Muscle layer of duodenum (tissue), 2 donors: ENCODE measurements at regions not wholly inside any gene's neighbourhood (a gene's known extent, or its start where the extent isn't known, plus 50 kb on each side); places are given as distances from the start of the nearest gene placed in this dataset.
"Not testable (repeated sequence)": the region's sequence is repeated elsewhere in the genome, so short reads cannot be mapped to it uniquely, and the experiment has no call there.

Experiments used
- H3K27ac ChIP-seq: one replicate; pipeline ENCODE4 v1.7.0; 2013; ENCODE audit warnings: mild to moderate bottlenecking, low read length
- H3K27me3 ChIP-seq: one replicate; pipeline ENCODE4 v1.7.0; 2013; ENCODE audit warnings: low read depth, mild to moderate bottlenecking, control low read depth, low read length
- H3K36me3 ChIP-seq, 2 donors: one replicate each; pipeline ENCODE4 v1.7.0; 2013; ENCODE audit warnings: low read length in 2 of 2, control low read depth in 1 of 2, mild to moderate bottlenecking in 1 of 2; ENCODE audit not compliant: insufficient read depth in 2 of 2, control insufficient read depth in 1 of 2
- H3K4me1 ChIP-seq, 2 donors: one replicate each; pipeline ENCODE4 v1.7.0; 2013; ENCODE audit warnings: low read length in 2 of 2, mild to moderate bottlenecking in 2 of 2, control low read depth in 1 of 2, moderate library complexity in 1 of 2; ENCODE audit not compliant: insufficient read depth in 2 of 2, control insufficient read depth in 1 of 2
- H3K4me3 ChIP-seq, 2 donors: one replicate each; pipeline ENCODE4 v1.7.0; 2013; ENCODE audit warnings: low read length in 2 of 2, low read depth in 1 of 2, mild to moderate bottlenecking in 1 of 2
- H3K9me3 ChIP-seq, 2 donors: one replicate each; pipeline ENCODE4 v1.7.0; 2013; ENCODE audit warnings: low read length in 2 of 2, control low read depth in 1 of 2, mild to moderate bottlenecking in 1 of 2; ENCODE audit not compliant: control insufficient read depth in 1 of 2
- donor health status: healthy.

- H3K27me3 ChIP-seq = no peaks in the 10 kb centered on the region
- H3K36me3 ChIP-seq = no peaks in the 10 kb centered on the region
- no peak overlapping the region for H3K27ac ChIP-seq
- no peaks in the 10 kb centered on the region for H3K4me1 ChIP-seq
- H3K9me3 ChIP-seq = no peaks in the 10 kb centered on the region
- no peak overlapping the region for H3K4me3 ChIP-seq
Measured at GRCh38 chr1:215287362-215287761, 204.8 kb downstream of the KCNK2 start.

- Histone ChIP-seq H3K9me3 (peaks cover 3 to 6% of the 10 kb centered on the region in 2 donors), H3K36me3 (no peaks in the 10 kb centered on the region), H3K4me1 (no peaks in the 10 kb centered on the region), H3K27ac (no peak overlapping the region), H3K4me3 (no peak overlapping the region), H3K27me3 (no peaks in the 10 kb centered on the region)
Measured at GRCh38 chr1:215290018-215290417, 207.5 kb downstream of the KCNK2 start.

- Histone ChIP-seq H3K9me3 (peaks cover 3 to 7% of the 10 kb centered on the region in 2 donors), H3K36me3 (no peaks in the 10 kb centered on the region), H3K4me1 (no peaks in the 10 kb centered on the region), H3K4me3 (no peak overlapping the region), H3K27me3 (no peaks in the 10 kb centered on the region), H3K27ac (no peak overlapping the region)
Measured at GRCh38 chr1:215292932-215293331, 210.4 kb downstream of the KCNK2 start.

- Histone ChIP-seq H3K9me3 (no peaks in the 10 kb centered on the region), H3K4me1 (no peaks in the 10 kb centered on the region), H3K36me3 (no peaks in the 10 kb centered on the region), H3K27ac (no peak overlapping the region), H3K27me3 (no peaks in the 10 kb centered on the region), H3K4me3 (no peak overlapping the region)
Measured at GRCh38 chr1:215306426-215306825, 223.9 kb downstream of the KCNK2 start.

GRCh38 chr1:215321802-215322201 is 239.3 kb downstream of the KCNK2 start:
- peaks cover 0 to 4% of the 10 kb centered on the region in 2 donors for H3K4me1 ChIP-seq
- peaks cover 0 to 4% of the 10 kb centered on the region in 2 donors for H3K9me3 ChIP-seq
- H3K36me3 ChIP-seq = no peaks in the 10 kb centered on the region
- no peak overlapping the region for H3K27ac ChIP-seq
- H3K27me3 ChIP-seq = no peaks in the 10 kb centered on the region
- no peak overlapping the region for H3K4me3 ChIP-seq

- not testable (repeated sequence) for H3K27ac ChIP-seq, H3K4me3 ChIP-seq, H3K27me3 ChIP-seq
Measured at GRCh38 chr1:215323992-215324391, 241.5 kb downstream of the KCNK2 start.

GRCh38 chr1:215330426-215330825 is 236.7 kb upstream of the KCTD3 start:
- H3K27ac ChIP-seq = no peak overlapping the region
- H3K9me3 ChIP-seq = no peaks in the 10 kb centered on the region
- no peaks in the 10 kb centered on the region for H3K36me3 ChIP-seq
- no peak overlapping the region for H3K4me3 ChIP-seq
- H3K27me3 ChIP-seq = no peaks in the 10 kb centered on the region
- H3K4me1 ChIP-seq = no peaks in the 10 kb centered on the region

More at GRCh38 chr1:215323992-215324391, 241.5 kb downstream of the KCNK2 start:
- not testable (repeated sequence) for H3K4me1 ChIP-seq, H3K36me3 ChIP-seq, H3K9me3 ChIP-seq

GRCh38 chr1:215344539-215344938 is 222.6 kb upstream of the KCTD3 start:
- no peaks in the 10 kb centered on the region for H3K4me1 ChIP-seq
- no peaks in the 10 kb centered on the region for H3K36me3 ChIP-seq
- no peak overlapping the region for H3K27ac ChIP-seq
- H3K4me3 ChIP-seq = no peak overlapping the region
- no peaks in the 10 kb centered on the region for H3K27me3 ChIP-seq
- H3K9me3 ChIP-seq = no peaks in the 10 kb centered on the region

GRCh38 chr1:215345208-215345607 is 221.9 kb upstream of the KCTD3 start:
- no peaks in the 10 kb centered on the region for H3K36me3 ChIP-seq
- no peaks in the 10 kb centered on the region for H3K4me1 ChIP-seq
- no peaks in the 10 kb centered on the region for H3K27me3 ChIP-seq
- H3K27ac ChIP-seq = no peak overlapping the region
- H3K9me3 ChIP-seq = no peaks in the 10 kb centered on the region
- H3K4me3 ChIP-seq = no peak overlapping the region

- Histone ChIP-seq H3K4me1 (no peaks in the 10 kb centered on the region), H3K36me3 (no peaks in the 10 kb centered on the region), H3K4me3 (no peak overlapping the region), H3K27ac (no peak overlapping the region), H3K9me3 (no peaks in the 10 kb centered on the region), H3K27me3 (no peaks in the 10 kb centered on the region)
Measured at GRCh38 chr1:215345766-215346165, 221.3 kb upstream of the KCTD3 start.

GRCh38 chr1:215357901-215358300 is 209.2 kb upstream of the KCTD3 start:
- Histone ChIP-seq H3K9me3 (no peaks in the 10 kb centered on the region), H3K36me3 (no peaks in the 10 kb centered on the region), H3K27me3 (no peaks in the 10 kb centered on the region), H3K4me3 (no peak overlapping the region), H3K27ac (no peak overlapping the region), H3K4me1 (no peaks in the 10 kb centered on the region)

- Histone ChIP-seq H3K4me1 (no peaks in the 10 kb centered on the region), H3K9me3 (no peaks in the 10 kb centered on the region), H3K36me3 (no peaks in the 10 kb centered on the region), H3K4me3 (no peak overlapping the region), H3K27me3 (no peaks in the 10 kb centered on the region), H3K27ac (no peak overlapping the region)
Measured at GRCh38 chr1:215358356-215358755, 208.7 kb upstream of the KCTD3 start.
